Middle frontal gyrus (tissue), 1 donor: ENCODE measurements at regions not wholly inside any gene's neighbourhood (a gene's known extent, or its start where the extent isn't known, plus 50 kb on each side); places are given as distances from the start of the nearest gene placed in this dataset.
A peak's percentile ranks its signal among the peaks of the same experiment; 100 is the strongest.

Experiments used
- DNase-seq: peaks from one replicate; pipeline ENCODE4 v3.0.0-alpha.2; 2015; ENCODE audit warnings: low spot score; ENCODE audit errors: extremely low spot score

DNA sequence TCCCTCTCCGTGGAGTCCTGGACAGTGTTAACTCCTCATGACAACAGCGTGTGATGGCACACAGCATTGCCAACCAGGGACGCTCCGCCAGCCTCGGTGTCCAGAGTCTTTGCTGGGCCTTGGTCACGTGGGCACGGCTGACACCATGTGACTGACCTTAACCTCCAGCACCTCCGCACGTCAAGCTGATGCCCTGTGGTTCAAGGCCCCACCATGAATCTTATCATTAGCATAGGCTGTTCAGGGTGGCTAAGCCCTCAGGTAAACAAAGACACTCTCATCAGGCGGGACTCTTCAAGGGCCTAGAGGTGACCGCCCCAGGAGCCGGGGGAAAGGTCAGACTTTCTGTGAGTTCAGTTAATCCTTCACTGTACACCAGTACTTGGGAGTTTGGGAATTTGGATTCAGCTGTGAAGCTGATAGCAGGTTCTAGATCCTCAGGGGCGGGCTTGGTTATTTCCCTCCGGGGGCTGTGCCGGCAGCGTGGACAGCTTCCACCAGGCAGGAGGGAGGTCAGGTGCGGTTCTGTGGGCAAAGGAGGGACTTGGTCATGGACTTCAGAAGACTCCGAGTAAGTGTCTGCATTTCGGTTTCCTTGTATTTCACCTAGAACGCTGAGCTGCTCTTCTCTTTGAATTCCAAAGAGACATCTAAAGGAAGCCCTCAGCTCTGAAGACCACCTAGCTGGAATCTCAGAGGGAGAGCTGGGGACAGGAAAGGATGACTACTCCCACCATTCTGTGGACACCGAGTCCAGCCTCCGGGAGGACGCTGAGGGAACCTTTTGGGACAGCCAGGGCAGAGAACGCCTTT lies 195.5 kb upstream of the CIBAR2 start:
- DNase-seq = no peak

DNA sequence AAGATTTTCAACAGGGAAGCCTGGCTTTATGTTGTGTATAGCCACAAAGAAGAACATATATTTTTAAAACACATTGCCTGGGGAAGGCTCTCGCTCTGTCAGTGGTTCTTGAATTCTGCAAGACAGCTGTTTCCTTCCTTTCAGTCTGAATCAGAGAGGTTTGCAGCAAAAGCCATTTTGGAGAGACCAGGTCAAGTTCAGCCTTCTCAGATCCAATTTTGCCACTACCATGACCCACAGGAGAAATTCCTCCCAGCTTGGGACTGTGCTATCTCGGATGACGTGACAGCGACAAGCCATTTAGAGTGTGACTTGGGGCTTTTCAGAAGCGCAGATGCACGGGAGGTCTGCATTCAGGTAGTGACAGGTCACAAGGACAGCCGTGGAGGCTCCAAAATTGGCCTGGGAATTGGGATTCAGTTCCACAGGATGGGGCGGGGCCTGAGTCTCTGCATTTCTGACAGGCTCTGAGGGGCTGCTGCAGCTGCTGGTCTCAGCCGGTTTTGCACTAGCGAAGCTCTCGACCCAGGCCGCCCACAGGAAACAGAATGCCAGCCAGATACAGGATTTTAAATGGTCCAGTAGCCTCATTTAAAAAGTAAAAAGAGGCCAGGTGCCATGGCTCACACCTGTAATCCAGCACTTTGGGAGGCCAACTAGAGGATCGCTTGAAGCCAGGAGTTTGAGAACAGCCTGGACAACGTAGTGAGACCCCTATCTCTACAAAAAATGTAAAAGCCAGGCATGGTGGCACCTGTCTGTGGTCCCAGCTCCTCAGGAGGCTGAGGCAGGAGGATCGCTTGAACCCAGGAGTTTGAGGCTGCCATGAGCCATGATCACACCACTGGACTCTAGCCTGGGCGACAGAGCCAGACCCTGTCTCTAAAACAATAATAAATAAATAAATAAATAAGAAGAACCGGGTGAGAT lies 196.6 kb upstream of the CIBAR2 start:
- DNase-seq = no peak

DNA sequence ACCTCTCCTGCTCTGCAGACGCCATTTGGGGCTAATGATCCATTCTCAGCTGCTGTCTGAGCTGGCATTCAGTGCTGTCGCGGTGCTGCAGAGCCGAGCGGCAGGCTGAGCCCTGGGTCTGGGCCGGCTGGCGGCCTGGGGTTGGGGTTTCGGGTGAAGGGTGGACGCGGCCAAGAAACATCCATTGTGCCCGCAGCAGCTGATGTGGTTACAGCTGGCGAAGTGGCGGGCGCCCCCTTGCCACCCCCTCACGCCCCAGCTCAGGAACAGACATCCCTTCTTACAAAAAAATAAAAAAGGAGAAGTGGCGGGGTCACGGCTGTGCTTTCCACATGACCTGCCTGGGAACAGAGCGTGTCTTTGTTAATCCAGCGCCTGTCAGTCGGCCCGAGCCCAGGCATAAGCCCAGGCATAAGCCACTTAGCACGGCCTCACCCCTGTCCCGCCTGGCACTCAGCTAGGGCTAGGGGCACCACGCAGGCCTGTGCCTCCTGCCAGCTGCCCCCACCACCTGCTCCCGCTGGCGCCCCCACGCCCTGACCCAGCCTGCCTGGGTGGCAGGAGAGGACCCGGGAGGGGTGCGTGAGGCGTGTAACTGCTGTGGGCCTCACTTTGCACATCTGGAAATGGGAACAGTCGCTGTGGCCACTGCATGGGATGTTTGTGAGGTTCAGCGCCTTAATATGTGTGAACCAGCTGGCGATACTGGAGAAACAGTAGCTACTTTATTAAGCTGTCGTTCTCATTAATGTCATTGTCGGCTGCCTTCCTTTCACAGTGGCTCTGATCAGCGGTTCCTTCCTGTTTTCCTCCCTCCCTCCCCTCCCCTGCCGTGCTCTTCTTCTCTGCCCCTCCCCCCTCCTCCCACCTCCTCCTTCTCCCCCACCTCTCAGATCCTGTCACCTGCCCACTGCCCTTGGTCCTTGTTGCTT lies 197.7 kb upstream of the CIBAR2 start:
- DNase-seq = peak; percentile 75

DNA sequence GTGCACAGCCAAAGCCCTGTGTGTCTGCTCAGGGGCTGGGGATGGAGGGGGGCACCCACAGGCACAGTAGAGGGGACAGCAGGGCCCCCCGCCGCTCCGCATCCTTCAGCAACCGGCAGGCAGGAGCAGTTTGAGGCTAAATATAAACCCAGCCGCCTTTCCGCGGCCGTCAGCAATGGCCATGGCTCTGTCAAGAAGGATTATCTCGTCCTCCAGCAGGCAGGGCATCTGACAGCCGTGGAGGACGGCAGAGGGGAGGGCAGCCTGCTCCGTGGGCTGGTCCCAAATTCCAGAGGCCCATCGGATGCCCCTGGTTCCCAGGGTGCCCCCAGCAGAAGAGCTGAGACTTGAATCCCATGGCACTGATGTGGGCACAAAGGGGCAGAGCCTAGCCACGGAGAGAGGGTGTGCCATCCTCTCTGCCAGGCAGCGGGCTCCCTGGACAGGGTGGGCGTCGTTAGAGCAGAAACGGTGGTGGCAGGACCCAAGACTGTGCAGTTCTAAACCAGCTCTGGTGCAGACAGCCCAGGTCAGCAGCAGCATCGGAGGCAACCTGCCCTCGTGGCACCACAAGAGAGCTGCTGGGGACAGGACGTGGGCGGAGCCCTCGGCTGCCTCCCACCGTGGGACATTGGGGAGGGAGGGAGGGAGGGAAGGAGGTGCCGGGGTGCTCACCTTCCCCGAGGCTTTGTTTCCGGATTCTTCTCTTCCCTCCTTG lies 198.8 kb upstream of the CIBAR2 start:
- no peak for DNase-seq

DNA sequence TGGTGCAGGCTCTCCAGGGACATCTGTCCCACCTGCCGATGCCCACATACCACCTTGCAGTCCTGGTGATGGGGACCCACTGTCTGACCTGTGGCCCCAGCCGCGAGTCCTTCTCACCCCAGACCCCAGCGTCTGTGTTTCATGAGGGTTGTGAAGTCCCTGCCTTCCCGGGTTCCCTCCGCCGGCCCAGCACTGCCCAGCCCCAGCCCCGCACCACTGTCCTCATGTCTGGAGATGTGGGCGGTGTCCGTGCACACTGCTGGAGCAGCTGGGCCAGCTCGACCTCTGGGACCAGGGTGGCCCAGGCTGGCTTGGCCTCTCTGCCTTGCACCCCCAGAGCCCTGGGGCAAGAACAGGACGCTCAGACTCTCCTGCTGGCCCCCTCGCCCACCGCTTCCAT lies 199.5 kb upstream of the CIBAR2 start:
- DNase-seq = no peak

DNA sequence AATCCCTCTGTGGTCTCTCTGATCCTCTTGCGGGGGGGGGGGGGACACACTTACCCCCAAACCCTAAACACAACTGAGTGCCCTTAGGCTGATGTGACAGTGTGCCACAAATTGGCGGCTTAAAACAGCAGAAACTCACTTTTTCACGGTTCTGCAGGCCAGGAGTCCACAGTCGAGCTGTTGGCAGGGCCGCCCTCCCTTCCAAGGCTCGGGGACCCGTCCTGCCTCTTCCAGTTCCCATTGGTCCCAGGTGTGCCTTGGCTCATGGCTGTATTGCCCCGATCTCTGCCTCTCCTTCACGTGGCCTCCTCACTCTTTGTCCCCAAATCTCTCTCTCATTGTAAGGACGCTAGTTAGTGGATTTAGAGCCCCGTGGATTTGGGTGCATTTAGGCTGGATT lies 199.9 kb upstream of the CIBAR2 start:
- no peak for DNase-seq

DNA sequence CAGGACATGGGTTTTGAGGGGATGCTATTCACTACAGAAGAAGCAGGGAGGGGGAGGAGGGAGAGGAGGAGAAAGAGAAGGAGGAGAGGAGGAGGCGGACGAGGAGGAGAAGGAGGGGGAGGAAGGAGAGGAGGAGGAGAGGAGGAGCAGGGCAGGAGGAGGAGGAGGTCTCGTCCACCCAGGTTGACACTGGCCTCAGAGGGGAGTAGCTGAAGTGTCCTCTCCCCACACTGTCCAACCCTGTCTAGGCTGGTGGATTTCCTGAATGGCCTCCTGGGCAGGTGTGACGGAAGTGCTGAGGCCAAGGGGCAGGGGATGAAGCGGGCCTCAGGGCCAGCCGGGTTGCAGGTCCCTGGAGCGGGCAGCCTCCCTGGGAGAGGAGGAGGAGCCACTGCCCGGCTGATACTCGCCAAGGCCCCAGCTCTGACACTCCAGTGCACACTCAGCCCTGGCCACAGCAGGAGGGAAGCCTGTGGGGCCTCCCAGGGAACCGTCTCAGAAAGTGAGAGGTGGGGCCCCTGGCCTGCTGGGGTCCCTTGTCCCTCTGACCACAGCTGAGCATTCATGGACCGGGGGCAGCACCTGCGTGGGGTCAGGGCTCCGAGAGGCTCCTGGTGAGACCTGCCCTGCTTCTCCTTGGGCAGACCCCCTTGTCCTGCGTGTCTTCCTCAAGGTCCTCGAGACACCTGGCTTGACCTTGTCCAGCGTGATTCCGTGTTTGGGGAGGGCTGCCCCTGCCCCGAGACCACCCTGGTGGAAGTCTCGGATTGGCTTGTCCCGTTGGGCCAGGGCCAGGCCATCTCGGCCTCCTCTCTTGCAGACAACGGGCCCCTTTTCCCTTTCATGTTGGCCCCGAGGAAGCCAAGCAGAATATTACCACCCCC lies 200.6 kb upstream of the CIBAR2 start:
- no peak for DNase-seq

DNA sequence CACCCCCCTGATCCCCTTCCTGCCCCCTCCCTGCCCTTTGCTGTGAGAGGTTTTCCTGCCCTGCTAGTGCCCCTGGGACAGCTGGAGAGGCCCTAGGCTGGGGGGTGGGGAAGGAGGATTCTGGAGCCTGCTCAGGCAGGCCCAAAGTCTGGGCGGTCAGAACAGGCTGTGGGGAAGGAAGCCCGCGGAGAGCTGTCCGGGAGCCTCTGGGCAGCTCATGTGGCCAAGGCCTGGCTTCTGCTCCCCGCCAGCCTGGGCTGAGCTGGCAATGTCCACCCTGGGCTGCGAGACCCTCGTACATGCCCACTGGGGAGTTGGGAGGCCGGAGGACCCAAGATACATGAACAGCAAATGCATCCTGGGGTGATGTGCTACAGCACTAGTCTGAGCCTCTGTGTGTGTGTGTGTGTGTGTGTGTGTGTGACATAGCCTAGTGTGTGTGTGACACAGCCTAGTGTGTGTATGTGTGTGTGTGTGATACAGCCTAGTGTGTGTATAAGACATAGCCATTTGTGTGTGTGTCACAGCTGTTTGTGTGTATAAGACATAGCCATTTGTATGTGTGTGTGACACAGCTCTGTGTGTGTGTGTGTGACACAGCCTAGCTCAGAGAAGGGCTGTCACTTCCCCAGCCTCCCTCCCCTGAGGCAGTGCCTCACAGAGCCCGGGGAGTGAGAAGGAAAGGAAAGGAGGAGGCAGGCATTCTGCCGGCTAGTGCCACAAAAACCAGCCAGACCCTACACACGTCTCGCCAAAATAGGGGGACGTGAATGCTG lies 201.4 kb upstream of the CIBAR2 start:
- DNase-seq = no peak

DNA sequence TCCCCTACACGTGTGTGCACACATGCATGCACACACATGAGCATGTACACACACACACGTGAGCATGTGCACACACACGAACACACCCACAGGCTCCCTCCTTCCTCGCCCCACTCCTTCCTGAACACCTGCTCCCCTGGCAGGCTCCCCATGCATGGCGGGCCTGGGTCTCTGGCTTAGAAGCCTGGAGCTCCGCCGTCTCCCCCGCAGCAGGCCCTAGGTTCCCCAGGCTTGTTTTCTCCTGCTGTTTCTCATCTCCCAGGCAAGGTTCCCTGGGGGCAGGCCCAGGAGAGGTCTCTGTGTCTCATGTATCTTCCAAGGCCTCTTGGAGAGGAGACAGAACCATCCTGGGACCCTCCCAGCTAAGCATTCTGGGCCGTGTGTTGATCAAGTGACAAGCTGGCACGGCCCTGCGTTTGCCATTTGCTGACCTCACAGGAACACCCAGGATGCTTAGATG lies 202.3 kb upstream of the CIBAR2 start:
- no peak for DNase-seq

DNA sequence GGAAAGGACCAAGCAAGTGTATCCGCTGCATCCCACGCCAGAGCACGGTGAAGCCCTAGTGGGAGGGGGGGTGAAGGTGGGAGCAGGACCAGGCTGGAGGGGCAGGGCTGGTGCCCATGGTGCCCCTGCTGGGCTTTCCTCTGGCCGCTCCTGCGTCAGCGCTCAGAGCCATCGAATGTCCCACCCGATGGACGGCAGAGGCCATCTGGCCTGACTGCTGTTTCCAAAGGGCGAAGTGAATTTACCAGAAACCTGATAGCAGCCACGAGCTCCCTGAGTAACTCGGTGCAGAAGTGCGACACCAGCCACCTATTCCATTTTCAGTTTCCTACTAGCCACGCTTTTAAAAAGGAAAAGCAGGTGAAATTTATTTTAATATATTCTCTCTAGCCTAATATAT lies 203.6 kb upstream of the CIBAR2 start:
- DNase-seq = no peak

DNA sequence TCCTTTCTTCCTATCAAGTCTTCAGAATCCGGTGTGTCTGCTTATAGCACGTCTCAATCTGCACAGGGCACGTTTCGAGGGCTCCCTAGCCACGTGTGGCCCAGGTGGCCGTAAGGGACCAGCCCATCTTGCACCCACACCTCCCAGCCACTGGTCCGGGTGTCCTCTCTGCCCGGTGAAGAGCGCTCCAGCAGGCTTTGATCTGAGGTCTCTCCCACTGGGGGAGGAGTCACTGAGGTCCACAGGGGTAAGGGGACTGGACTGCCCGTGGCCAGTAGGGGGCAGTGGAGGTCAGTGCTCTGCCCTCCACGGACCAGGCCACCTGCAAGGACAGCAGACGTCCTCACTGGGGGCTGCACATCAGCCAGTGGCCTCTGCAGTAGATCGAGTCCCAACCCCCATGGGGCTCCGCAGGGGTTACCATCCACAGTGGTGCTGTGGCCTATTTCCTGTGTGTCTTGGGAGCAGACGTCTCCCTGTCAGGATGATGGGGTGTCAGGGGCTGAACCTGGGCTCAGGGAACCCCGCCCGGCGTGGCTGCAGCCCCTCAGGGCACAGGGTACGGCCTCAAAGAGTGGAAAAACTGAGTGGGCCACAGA lies 204.1 kb upstream of the CIBAR2 start:
- DNase-seq = no peak

DNA sequence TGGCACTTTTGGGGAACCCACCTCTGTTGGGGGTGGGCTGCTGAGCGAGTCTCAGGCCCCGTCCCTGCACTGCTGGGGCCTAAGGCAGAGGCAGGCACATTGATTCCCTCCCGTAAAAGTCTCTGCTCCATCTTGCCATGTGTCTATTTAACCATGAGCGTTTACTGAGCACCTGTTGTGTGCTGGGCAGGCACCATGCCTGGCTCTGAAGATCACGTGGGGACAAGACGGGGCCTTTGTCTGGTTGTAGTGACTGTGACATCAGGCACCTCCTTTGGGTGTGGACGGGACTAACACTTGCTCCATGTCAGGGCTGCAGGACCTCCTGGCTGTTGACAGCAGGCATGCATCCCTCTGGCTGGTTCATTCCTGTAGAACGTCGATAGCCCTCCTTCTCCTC lies 204.7 kb upstream of the CIBAR2 start:
- no peak for DNase-seq

DNA sequence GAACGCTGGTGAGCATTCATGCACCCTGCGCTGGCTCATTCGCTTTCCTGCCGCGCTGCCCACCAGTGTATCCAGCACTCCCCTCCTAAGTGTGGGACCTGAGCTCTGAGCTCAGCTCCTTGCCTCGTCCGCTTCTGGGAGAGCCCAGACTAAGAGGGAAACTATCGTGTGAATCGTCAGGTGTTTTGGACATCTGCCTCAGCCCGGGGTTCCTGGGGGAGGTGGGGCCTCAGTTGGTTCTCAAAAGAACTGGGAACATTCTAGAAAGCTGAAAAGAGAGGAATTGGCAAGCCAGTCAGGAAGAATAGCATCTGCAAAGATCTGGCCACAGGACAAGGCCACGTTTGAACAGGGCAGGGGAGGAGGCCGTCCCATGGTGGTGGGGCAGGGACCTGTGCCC lies 205.4 kb upstream of the CIBAR2 start:
- DNase-seq = no peak

DNA sequence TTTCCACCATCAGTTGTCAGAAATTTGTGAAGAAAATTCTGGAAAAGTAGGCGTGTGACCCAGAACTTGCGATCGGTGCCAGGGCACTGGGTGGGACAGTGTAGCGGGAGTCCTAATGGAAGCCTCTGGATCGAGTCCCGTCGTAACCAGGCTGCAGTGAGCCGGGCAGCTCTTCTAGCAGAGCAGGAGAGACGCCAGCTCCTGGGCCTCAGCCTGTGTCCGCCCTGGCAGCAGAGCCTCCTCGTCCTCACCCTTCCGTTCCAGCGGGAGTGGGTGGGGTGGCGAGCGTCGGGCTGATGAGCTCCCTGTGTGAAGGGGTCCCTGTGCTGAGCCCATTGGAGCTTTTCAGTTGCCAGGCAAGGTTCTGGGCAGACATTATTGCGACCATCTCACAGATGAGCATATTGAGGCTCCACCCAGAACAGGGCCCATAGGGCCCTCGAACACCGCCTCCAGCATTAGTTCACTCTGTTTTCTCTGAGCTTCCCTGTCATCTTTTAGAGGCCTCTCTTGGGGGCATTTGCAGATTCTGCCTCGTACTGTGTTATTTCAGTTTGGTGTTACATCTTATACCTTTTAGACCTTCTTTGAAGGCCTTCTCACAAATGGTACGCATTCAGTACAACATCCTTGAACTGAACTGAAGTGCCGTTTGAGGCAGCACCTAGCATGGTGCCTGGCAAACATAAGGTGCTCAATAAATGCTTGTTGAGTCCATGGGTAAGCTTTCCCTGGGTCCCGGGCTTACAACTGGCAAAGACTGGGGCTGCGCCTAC lies 207.1 kb upstream of the CIBAR2 start:
- no peak for DNase-seq

DNA sequence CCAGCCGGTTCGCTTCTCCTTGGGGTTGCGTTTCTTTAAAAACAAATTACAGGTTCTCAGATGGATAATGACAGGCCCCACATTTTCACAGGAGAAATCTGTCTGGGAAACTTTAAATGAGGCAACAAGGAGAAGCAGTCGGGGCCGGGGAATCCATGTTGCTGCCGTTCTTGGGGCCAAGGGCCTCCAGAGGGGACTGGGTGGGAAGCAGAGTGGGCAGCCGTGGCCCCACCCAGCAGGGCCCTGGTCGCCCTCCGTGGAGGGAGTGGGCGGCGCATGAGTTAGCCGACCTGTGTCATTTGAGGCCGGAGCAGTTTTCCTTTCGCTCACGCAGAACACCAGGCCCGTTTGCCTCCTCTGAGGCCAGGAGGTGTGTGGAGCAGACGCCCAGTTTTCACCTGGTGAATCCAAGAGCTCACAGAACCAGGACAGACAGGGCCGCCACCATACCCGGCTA lies 207.7 kb upstream of the CIBAR2 start:
- DNase-seq = no peak

DNA sequence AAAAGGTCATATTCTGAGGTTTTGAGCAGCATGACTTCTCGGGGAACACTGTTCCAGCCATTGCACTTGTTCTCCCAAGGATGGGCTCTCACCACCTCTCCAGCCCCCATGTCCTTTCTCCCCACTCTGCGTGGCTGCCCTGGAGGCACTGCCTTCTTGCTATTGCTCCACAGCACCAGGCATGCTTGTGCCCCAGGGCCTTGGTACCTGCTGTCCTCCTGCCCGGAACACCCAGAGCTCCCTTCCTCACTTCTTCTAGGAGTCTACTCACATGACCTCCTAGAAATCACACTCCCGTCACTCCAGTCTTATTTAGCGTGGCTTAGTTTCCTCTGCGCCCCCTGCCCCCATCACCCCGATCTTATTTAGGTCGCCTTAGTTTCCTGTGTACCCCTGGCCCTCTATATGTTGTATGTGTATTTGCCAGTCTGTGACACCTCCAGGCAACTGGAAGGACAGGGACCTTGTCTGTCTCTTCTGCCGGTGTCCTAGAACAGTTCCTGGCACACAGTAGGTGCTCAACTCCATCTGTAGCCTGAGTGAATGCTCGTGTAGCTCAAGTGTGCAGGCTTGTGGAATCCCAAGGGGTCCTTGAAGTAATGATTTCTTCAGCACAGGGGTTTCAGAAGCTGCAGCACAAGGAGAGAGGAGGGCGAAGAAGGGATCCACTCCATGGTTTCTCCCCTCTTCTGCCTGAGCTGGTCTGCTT lies 208.6 kb upstream of the CIBAR2 start:
- DNase-seq = no peak
